Prostate gland (tissue), 2 donors: ENCODE measurements at regions not wholly inside any gene's neighbourhood (a gene's known extent, or its start where the extent isn't known, plus 50 kb on each side); places are given as distances from the start of the nearest gene placed in this dataset.
"Not testable (repeated sequence)": the region's sequence is repeated elsewhere in the genome, so short reads cannot be mapped to it uniquely, and the experiment has no call there.

ENCODE experiments used
- DNase-seq: peaks from one replicate; pipeline ENCODE4 v3.0.0-alpha.2; 2019; ENCODE audit warnings: low spot score
- H3K27ac ChIP-seq, 2 donors: fragments of 200-600 bp; sonication (generic); 2 replicates each; pipeline ENCODE4 v1.5.1; 2017 to 2019
- H3K27me3 ChIP-seq: fragments of 200-600 bp; sonication (generic); replicated peaks from 2 replicates; pipeline ENCODE4 v1.5.1; 2019; ENCODE audit not compliant: insufficient read depth
- H3K36me3 ChIP-seq, 2 donors: fragments of 200-600 bp; sonication (generic); 1 replicate in 1 of 2; 2 replicates in 1 of 2; pipeline versions ENCODE4 v1.5.1 to v1.8.1; 2017 to 2019
- H3K4me1 ChIP-seq: fragments of 200-600 bp; sonication (generic); replicated peaks from 2 replicates; pipeline ENCODE4 v1.5.1; 2019
- H3K4me3 ChIP-seq, 2 donors: fragments of 200-600 bp; sonication (generic); 2 replicates each; pipeline ENCODE4 v1.5.1; 2017 to 2019
- H3K9me3 ChIP-seq: fragments of 200-600 bp; sonication (generic); 2 replicates; pipeline ENCODE4 v1.5.1; 2017
- POLR2A ChIP-seq: fragments of 450-650 bp; IDR thresholded peaks from one replicate; pipeline ENCODE4 v1.6.1; 2016; ENCODE audit warnings: antibody characterized with exemption, mild to moderate bottlenecking
- POLR2AphosphoS5 ChIP-seq: sonication (generic); formaldehyde crosslinking; IDR thresholded peaks from one replicate; pipeline ENCODE4 v1.6.1; 2017; ENCODE audit warnings: antibody characterized with exemption
- WGBS: methylation state at CpG from one replicate; pipeline ENCODE4 v1.1.5; 2018; 5-methylcytosine and 5-hydroxymethylcytosine counted together
- intact Hi-C: fragments of 100-400 bp; cut with DNase I; formaldehyde crosslinking; loops from one replicate; pipeline ENCODE4 v1.14.2; 2022
- TF ChIP-seq, protein P1 (sequence below), 4 experiments: fragments of 200-600 bp in 2 of 4; fragments of 450-650 bp in 2 of 4; sonication (generic) in 2 of 4; IDR thresholded peaks; 1 replicate in 3 of 4; 2 replicates in 1 of 4; pipeline ENCODE4 v1.5.1; 2016 to 2019; ENCODE audit warnings: antibody characterized with exemption in 4 of 4, mild to moderate bottlenecking in 2 of 4, moderate library complexity in 2 of 4

DNA sequence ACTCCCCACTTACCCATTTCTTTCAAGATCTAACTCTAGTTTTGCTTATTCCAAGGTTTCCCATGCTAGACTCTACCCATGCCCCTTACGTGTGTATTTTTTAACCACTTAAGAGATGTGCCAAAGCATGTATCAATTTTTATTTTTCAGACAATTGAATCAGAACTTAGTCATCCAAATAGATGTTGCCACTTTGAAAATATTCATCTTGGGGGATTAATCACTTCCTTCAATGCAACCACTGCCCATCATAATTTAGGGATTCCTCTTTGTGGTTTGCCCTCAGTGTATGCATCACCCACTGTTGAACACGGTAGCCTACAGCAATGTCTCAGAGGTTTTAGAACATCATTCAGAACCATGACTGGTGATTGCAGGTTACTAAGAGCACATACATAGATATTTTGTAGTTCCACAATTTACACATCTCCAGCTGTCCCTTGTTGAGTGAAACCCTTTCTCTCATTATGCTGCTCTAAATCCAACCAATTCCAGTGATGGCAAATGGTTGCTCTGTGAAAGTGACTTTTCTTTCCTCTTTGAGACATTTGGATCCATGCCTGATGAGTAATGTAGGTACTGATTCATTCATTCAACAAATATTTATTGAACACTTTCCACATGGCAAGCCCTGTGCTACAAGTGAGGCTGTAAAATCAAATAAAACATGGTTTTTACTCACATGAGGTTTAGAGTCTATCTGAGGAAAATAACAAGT is 60.6 kb upstream of the SERP2 start:
- DNase-seq, result peak; percentile 52
- Histone ChIP-seq H3K4me3 (no peak overlapping the region), H3K36me3 (no peaks in the 10 kb centered on the region), H3K9me3 (no peaks in the 10 kb centered on the region), H3K4me1 (peaks cover 13% of the 10 kb centered on the region), H3K27me3 (no peaks in the 10 kb centered on the region), H3K27ac (peak overlapping the region; percentile 36 to 55)
- intact Hi-C loops, result loop anchor here (5.0 kb wide), 1 partner anchor 41 kb away; no protein-coding TSS in a partner anchor
- TF ChIP-seq POLR2A (no peak), POLR2AphosphoS5 (peak; percentile 84)
- WGBS, result 69% methylated on average over 2 of the region's 2 CpGs

DNA sequence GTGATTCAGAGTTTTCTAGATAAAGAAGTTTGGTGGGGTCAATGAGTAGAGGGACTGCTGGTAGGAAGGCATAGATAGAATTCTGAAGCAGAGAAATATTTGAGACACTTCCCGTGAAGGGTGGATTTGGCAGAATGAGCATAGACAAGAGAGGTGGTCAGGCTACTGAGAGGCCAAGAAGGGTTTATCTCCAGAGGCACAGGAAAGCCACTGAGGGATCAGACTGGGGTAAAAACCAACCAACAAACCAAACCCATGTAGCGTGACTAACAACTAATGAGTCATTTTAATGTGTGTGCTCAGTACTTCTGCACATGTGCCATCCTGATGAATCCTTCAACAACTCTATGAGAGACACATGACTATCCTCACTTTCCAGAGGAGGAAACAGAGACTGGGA is 60.0 kb upstream of the SERP2 start:
- H3K27me3 ChIP-seq, result no peaks in the 10 kb centered on the region
- H3K4me3 ChIP-seq, result no peak overlapping the region
- TF ChIP-seq, protein P1, sequence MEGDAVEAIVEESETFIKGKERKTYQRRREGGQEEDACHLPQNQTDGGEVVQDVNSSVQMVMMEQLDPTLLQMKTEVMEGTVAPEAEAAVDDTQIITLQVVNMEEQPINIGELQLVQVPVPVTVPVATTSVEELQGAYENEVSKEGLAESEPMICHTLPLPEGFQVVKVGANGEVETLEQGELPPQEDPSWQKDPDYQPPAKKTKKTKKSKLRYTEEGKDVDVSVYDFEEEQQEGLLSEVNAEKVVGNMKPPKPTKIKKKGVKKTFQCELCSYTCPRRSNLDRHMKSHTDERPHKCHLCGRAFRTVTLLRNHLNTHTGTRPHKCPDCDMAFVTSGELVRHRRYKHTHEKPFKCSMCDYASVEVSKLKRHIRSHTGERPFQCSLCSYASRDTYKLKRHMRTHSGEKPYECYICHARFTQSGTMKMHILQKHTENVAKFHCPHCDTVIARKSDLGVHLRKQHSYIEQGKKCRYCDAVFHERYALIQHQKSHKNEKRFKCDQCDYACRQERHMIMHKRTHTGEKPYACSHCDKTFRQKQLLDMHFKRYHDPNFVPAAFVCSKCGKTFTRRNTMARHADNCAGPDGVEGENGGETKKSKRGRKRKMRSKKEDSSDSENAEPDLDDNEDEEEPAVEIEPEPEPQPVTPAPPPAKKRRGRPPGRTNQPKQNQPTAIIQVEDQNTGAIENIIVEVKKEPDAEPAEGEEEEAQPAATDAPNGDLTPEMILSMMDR (IDR thresholded peaks at IDR 0.05), result no peak
- TF ChIP-seq POLR2AphosphoS5, result no peak
- TF ChIP-seq POLR2A, result no peak
- no peak for DNase-seq
- intact Hi-C loops, result loop anchor here (5.0 kb wide), 1 partner anchor 41 kb away; no protein-coding TSS in a partner anchor
- no peaks in the 10 kb centered on the region for H3K36me3 ChIP-seq
- 78% methylated on average over 2 of the region's 2 CpGs for WGBS
- H3K27ac ChIP-seq, result peak overlapping the region; percentile 36 to 55
- H3K4me1 ChIP-seq, result peaks cover 13% of the 10 kb centered on the region
- no peaks in the 10 kb centered on the region for H3K9me3 ChIP-seq

DNA sequence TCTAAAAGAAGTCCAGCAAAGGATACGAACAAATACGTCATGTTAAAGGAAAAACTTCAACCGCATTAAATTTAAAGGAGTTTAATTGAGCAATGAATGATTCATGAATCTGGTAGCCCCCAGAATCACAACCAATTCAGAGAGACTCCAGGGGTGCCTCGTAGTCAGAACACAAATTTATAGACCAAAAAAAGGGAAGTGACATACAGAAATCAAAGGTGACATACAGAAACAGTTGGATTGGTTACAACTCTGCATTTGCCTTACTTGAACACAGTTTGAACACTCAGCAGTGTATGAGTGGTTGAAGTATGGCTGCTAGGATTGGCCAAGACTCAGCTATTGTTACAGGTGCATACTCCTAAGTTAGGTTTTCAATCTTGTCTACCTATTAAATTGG is 59.5 kb upstream of the SERP2 start:
- WGBS, result 96% methylated on average over 4 of the region's 4 CpGs
- H3K4me3 ChIP-seq, DNase-seq, H3K9me3 ChIP-seq, H3K36me3 ChIP-seq, H3K27me3 ChIP-seq: not testable (repeated sequence)
- intact Hi-C loops, result loop anchor here (5.0 kb wide), 1 partner anchor 42 kb away; no protein-coding TSS in a partner anchor
- Histone ChIP-seq H3K4me1 (peaks cover 13% of the 10 kb centered on the region), H3K27ac (peak overlapping the region in 1 of 2 donors; percentile 36)

DNA sequence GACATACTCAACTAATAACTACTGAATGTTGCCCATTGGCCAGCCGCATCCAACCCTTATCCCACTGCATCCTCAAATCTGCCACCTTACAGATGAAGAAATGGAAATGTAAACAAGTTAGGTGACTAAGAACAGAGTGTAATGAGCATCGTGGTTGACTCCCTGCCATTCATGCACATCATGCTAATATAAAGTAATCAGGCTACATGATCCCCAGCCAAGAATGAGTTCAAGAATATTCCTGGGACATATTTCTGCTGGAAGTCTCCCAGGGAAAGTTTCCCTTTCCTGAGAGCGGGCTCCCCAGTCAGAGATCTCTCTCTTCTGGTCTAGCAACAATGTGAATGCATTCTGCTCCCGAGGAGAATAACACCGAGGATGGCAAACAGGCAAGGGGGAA is 55.9 kb upstream of the SERP2 start:
- TF ChIP-seq, protein P1 (IDR thresholded peaks at IDR 0.05), result no peak
- TF ChIP-seq POLR2A (no peak), POLR2AphosphoS5 (no peak)
- H3K4me1 ChIP-seq, result no peaks in the 10 kb centered on the region
- 39% methylated on average over 5 of the region's 5 CpGs for WGBS
- no peaks in the 10 kb centered on the region for H3K9me3 ChIP-seq
- H3K27me3 ChIP-seq, result no peaks in the 10 kb centered on the region
- no peaks in the 10 kb centered on the region for H3K36me3 ChIP-seq
- intact Hi-C loops, result no loop called here
- DNase-seq, result no peak
- H3K4me3 ChIP-seq, result no peak overlapping the region
- H3K27ac ChIP-seq, result no peak overlapping the region

DNA sequence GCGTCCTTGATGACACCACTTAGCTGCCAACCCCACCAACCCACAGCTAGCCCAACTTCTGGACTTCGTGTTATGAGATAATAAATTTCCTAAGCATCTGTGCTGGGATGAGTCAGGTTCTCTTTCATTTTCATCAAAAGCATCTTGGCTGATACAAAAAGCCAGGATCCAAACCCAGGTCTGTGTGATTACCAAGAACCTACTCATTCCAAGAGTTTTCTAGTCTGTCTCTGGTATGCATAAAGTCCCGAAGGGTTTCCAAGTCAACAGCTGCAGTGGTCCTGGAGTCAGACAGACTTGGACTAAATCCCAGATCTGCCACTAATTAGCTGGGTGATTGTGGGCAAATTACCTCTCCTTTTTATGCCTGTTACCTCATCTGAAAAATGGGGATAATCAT is 55.5 kb upstream of the SERP2 start:
- Histone ChIP-seq H3K9me3 (no peaks in the 10 kb centered on the region), H3K4me1 (no peaks in the 10 kb centered on the region), H3K27me3 (no peaks in the 10 kb centered on the region), H3K36me3 (no peaks in the 10 kb centered on the region), H3K4me3 (no peak overlapping the region), H3K27ac (no peak overlapping the region)
- 65% methylated on average over 3 of the region's 3 CpGs for WGBS
- no peak for DNase-seq
- intact Hi-C loops, result no loop called here
- TF ChIP-seq, protein P1 (IDR thresholded peaks at IDR 0.05), result no peak
- TF ChIP-seq POLR2A (no peak), POLR2AphosphoS5 (no peak)

DNA sequence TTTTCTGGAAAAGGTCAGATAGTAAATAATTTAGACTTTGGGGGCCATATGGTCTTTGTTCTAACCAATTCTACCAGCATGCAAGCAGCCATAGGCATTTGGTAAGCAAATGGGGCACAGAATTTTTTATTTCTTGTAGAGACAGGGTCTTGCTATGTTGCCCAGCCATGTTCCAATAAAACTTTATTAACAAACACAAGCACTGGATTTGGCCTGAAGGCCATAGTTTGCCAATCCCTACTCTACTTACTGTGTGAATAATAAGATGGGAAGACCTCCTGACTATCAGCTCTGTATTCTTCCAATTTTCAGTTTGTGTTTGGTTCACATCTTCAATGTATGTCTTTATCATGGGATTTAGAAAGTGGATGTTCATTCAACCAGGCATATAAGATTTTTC is 53.0 kb upstream of the SERP2 start:
- Histone ChIP-seq H3K27ac (no peak overlapping the region), H3K4me3 (no peak overlapping the region), H3K4me1 (no peaks in the 10 kb centered on the region), H3K36me3 (no peaks in the 10 kb centered on the region), H3K9me3 (no peaks in the 10 kb centered on the region), H3K27me3 (no peaks in the 10 kb centered on the region)
- DNase-seq, result no peak
- TF ChIP-seq POLR2A, result no peak
- no peak for TF ChIP-seq POLR2AphosphoS5
- TF ChIP-seq, protein P1 (IDR thresholded peaks at IDR 0.05), result no peak
- intact Hi-C loops, result no loop called here
